ENCODE measurements at regions not wholly inside any gene's neighbourhood (a gene's known extent, or its start where the extent isn't known, plus 50 kb on each side); places are given as distances from the start of the nearest gene placed in this dataset.

- 84% methylated on average over 3 of the region's 3 CpGs for WGBS (ENCODE audit: low lambda C conversion rate)
- Histone ChIP-seq H2AFZ (ENCODE audit: low read depth) (no peak overlapping the region; the same call in 1 of the 2 replicates), H3K79me2 (ENCODE audit: insufficient read depth) (no peaks in the 10 kb centered on the region), H3K9me2 (0 out of 2 replicates have a peak, but pooled peaks cover 4% of the 10 kb centered on the region), H3K9me3 (peaks cover 7% of the 10 kb centered on the region; the same call in 1 of the 2 replicates), H3F3A (replicated peaks; ENCODE audit: insufficient read depth) (no peaks in the 10 kb centered on the region), H3K4me3 (ENCODE audit: low read depth in 2 of 2, low read length in 1 of 2) (no peak overlapping the region), H3K27me3 (ENCODE audit: insufficient read depth) (no peaks in the 10 kb centered on the region), H3K27ac (ENCODE audit: low read depth in 2 of 2, low read length in 1 of 2) (no peak overlapping the region), H3K4me2 (no peak overlapping the region), H3K4me1 (ENCODE audit: control insufficient read depth in 1 of 2, insufficient read depth in 2 of 2, low read depth in 1 of 2, low read length in 1 of 2) (no peaks in the 10 kb centered on the region; a peak in 1 of 4 replicates), H3K36me3 (replicated peaks in 1 of 2; ENCODE audit: control insufficient read depth in 1 of 2, insufficient read depth in 2 of 2, low read length in 1 of 2) (no peaks in the 10 kb centered on the region), H3K9ac (no peak overlapping the region), H4K20me1 (ENCODE audit: insufficient read depth) (no peaks in the 10 kb centered on the region)
- DNase-seq = no peak
- ChIA-PET CTCF (interaction anchor here (1.5 kb wide), 1 partner anchor 14 kb away, joined by 4 read pairs; no protein-coding TSS in a partner anchor), POLR2A (no interaction called here)
- TF ChIP-seq YY1 (IDR thresholded peaks at IDR 0.05; ENCODE audit: low read depth) (no peak), REST (IDR thresholded peaks at IDR 0.05; ENCODE audit: low read depth, low read length) (no peak), FOXM1 (IDR thresholded peaks at IDR 0.05; ENCODE audit: low read depth) (no peak), GABPA (IDR thresholded peaks at IDR 0.05; ENCODE audit: low read depth) (no peak), RCOR1 (IDR thresholded peaks at IDR 0.05; ENCODE audit: low read length) (no peak), NRF1 (IDR thresholded peaks at IDR 0.05; ENCODE audit: low read depth, low read length) (no peak), EP300 (IDR thresholded peaks at IDR 0.05; ENCODE audit: borderline replicate concordance in 1 of 2, low read depth in 1 of 2, low read length in 1 of 2) (no peak), TEAD4 (IDR thresholded peaks at IDR 0.05; ENCODE audit: borderline replicate concordance, insufficient read depth) (no peak), USF2 (IDR thresholded peaks at IDR 0.05; ENCODE audit: borderline replicate concordance, low read depth, low read length) (no peak), GATA2 (CRISPR knock-in tag; IDR thresholded peaks at IDR 0.05) (no peak), CTCF (IDR thresholded peaks at IDR 0.05) (no peak), SIN3A (IDR thresholded peaks at IDR 0.05; ENCODE audit: borderline replicate concordance, low read depth, low read length) (no peak), SMC3 (IDR thresholded peaks at IDR 0.05; ENCODE audit: low read depth, low read length) (no peak), MXI1 (IDR thresholded peaks at IDR 0.05; ENCODE audit: low read depth, low read length) (no peak), RAD21 (IDR thresholded peaks at IDR 0.05; ENCODE audit: low read length) (no peak), USF1 (IDR thresholded peaks at IDR 0.05; ENCODE audit: borderline replicate concordance, low read depth) (no peak), POLR2AphosphoS5 (IDR thresholded peaks at IDR 0.05; ENCODE audit: low read depth, low read length) (no peak), IRF3 (IDR thresholded peaks at IDR 0.05; ENCODE audit: low read depth, low read length) (no peak)
Measured at GRCh38 chr7:84302949-84303348, 108.4 kb upstream of the SEMA3A start.
